ENCODE measurements at regions not wholly inside any gene's neighbourhood (a gene's known extent, or its start where the extent isn't known, plus 50 kb on each side); places are given as distances from the start of the nearest gene placed in this dataset.

- H3K4me1 Mint-ChIP-seq = no peaks in the 10 kb centered on the region
- ATAC-seq (no peak), DNase-seq (no peak)
- H3K27me3 Mint-ChIP-seq = no peaks in the 10 kb centered on the region
- no peak overlapping the region for H3K27ac Mint-ChIP-seq
- H3K4me3 Mint-ChIP-seq = no peak overlapping the region
- no peaks in the 10 kb centered on the region for H3K36me3 Mint-ChIP-seq (ENCODE audit: low read depth)
- peaks cover 2% of the 10 kb centered on the region for H3K9me3 ChIP-seq (ENCODE audit: control insufficient read depth, low read length, poor library complexity, severe bottlenecking)
Measured at GRCh38 chr3:117695321-117695720, 985.7 kb downstream of the TUSC7 start.

- Mint-ChIP-seq H3K36me3 (ENCODE audit: low read depth) (no peaks in the 10 kb centered on the region), H3K4me3 (no peak overlapping the region), H3K4me1 (no peaks in the 10 kb centered on the region), H3K27ac (no peak overlapping the region), H3K27me3 (no peaks in the 10 kb centered on the region)
- H3K9me3 ChIP-seq (ENCODE audit: control insufficient read depth, low read length, poor library complexity, severe bottlenecking) = peaks cover under 1% of the 10 kb centered on the region
- ATAC-seq (no peak), DNase-seq (no peak)
Measured at GRCh38 chr3:117695871-117696645, 986.5 kb downstream of the TUSC7 start.

DNA sequence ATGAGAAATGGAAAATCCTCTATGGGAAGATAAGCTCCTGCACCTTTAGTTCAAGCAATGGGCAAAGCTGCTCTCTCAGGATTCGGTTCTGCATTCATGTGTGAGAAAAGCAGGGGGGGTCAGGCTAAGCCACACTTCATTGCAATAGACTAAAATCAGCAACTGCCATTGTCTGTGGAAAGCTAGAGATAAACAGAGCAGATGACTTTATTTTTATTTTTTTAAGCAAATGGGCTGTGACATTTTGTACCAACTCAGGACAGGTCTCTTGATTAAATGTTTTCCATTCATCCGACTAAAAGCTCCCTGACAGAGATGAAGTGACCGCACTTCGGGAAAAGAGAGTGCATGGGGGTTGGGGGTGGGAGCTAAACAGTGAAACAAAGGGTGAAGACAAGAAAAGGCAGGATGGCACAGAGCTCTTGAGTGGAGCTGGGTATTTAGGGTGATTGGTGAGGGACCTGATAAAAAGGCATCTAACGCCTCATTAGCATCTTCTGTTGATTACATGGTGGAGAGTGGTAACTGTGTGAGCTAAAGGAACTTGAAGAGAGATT is 987.4 kb downstream of the TUSC7 start:
- no peak overlapping the region for H3K4me3 Mint-ChIP-seq
- no peaks in the 10 kb centered on the region for H3K36me3 Mint-ChIP-seq (ENCODE audit: low read depth)
- H3K9me3 ChIP-seq (ENCODE audit: control insufficient read depth, low read length, poor library complexity, severe bottlenecking) = no peaks in the 10 kb centered on the region
- DNase-seq (no peak), ATAC-seq (no peak)
- no peak overlapping the region for H3K27ac Mint-ChIP-seq
- no peaks in the 10 kb centered on the region for H3K27me3 Mint-ChIP-seq
- no peaks in the 10 kb centered on the region for H3K4me1 Mint-ChIP-seq

GRCh38 chr3:117699058-117699457 is 989.5 kb downstream of the TUSC7 start:
- Mint-ChIP-seq H3K4me1 (no peaks in the 10 kb centered on the region), H3K4me3 (no peak overlapping the region), H3K36me3 (ENCODE audit: low read depth) (no peaks in the 10 kb centered on the region), H3K27ac (no peak overlapping the region), H3K27me3 (no peaks in the 10 kb centered on the region)
- DNase-seq (no peak), ATAC-seq (no peak)
- no peaks in the 10 kb centered on the region for H3K9me3 ChIP-seq (ENCODE audit: control insufficient read depth, low read length, poor library complexity, severe bottlenecking)

- no peak for ATAC-seq
- H3K36me3 Mint-ChIP-seq (ENCODE audit: low read depth) = no peaks in the 10 kb centered on the region
- no peak for DNase-seq
- H3K4me1 Mint-ChIP-seq = no peaks in the 10 kb centered on the region
- no peaks in the 10 kb centered on the region for H3K9me3 ChIP-seq (ENCODE audit: control insufficient read depth, low read length, poor library complexity, severe bottlenecking)
- H3K4me3 Mint-ChIP-seq = no peak overlapping the region
- H3K27ac Mint-ChIP-seq = no peak overlapping the region
- H3K27me3 Mint-ChIP-seq = no peaks in the 10 kb centered on the region
Measured at GRCh38 chr3:117700573-117701360, 991.2 kb downstream of the TUSC7 start.

- ATAC-seq (no peak), DNase-seq (no peak)
- Mint-ChIP-seq H3K27ac (no peak overlapping the region), H3K36me3 (ENCODE audit: low read depth) (no peaks in the 10 kb centered on the region), H3K4me1 (no peaks in the 10 kb centered on the region), H3K27me3 (no peaks in the 10 kb centered on the region), H3K4me3 (no peak overlapping the region)
- no peaks in the 10 kb centered on the region for H3K9me3 ChIP-seq (ENCODE audit: control insufficient read depth, low read length, poor library complexity, severe bottlenecking)
Measured at GRCh38 chr3:117705011-117705410, 995.4 kb downstream of the TUSC7 start.

DNA sequence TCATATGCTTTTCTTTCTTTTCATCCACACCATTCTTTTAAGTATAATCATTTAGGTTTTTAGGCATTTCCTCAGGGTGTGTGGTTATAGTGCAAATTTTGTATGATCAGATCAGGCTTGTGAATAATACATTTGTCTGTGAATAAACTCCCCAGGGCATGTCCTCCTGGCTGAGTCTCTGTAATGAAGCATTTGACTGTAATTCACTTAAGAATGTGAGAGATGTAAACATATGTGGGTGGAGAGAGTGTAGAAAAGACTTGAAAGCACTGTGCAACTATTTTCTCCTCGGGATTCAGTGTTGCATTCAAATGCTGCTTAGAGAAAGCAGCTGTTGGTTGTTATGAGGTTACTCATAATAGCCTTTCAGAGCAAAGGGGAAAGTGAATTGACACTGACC is 996.5 kb downstream of the TUSC7 start:
- Mint-ChIP-seq H3K4me3 (no peak overlapping the region), H3K36me3 (ENCODE audit: low read depth) (no peaks in the 10 kb centered on the region), H3K27me3 (no peaks in the 10 kb centered on the region), H3K27ac (no peak overlapping the region), H3K4me1 (no peaks in the 10 kb centered on the region)
- no peak for DNase-seq
- ATAC-seq = no peak
- no peaks in the 10 kb centered on the region for H3K9me3 ChIP-seq (ENCODE audit: control insufficient read depth, low read length, poor library complexity, severe bottlenecking)

- Mint-ChIP-seq H3K27ac (no peak overlapping the region), H3K4me1 (no peaks in the 10 kb centered on the region), H3K36me3 (ENCODE audit: low read depth) (no peaks in the 10 kb centered on the region), H3K4me3 (no peak overlapping the region), H3K27me3 (no peaks in the 10 kb centered on the region)
- no peak for ATAC-seq
- DNase-seq = no peak
- H3K9me3 ChIP-seq (ENCODE audit: control insufficient read depth, low read length, poor library complexity, severe bottlenecking) = no peaks in the 10 kb centered on the region
Measured at GRCh38 chr3:117706756-117707155, 997.2 kb downstream of the TUSC7 start.

GRCh38 chr3:117708601-117709000 is 999.0 kb downstream of the TUSC7 start:
- Mint-ChIP-seq H3K4me1 (no peaks in the 10 kb centered on the region), H3K27me3 (no peaks in the 10 kb centered on the region), H3K4me3 (no peak overlapping the region), H3K36me3 (ENCODE audit: low read depth) (no peaks in the 10 kb centered on the region), H3K27ac (no peak overlapping the region)
- no peak for DNase-seq
- no peak for ATAC-seq
- H3K9me3 ChIP-seq (ENCODE audit: control insufficient read depth, low read length, poor library complexity, severe bottlenecking) = no peaks in the 10 kb centered on the region

DNA sequence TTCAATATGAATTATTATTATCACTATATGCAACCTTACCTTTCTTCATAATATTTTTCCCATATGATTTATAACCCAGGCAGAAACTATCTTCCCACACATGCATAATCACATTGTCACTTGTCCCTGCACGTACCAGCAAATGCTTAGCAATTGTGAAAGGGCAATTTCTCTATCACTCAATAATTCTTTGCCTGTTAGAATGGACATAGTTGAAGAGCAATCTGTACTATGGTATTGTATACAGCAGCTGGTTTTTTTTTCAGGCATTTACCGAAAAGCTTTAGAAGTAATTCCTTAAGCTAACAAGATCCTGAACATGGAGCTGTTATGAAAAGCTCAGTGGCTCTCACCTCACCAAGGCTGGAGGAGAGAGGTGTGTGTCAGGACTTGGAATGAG is 999.5 kb downstream of the TUSC7 start:
- ATAC-seq (no peak), DNase-seq (no peak)
- no peaks in the 10 kb centered on the region for H3K4me1 Mint-ChIP-seq
- no peaks in the 10 kb centered on the region for H3K9me3 ChIP-seq (ENCODE audit: control insufficient read depth, low read length, poor library complexity, severe bottlenecking)
- no peaks in the 10 kb centered on the region for H3K27me3 Mint-ChIP-seq
- no peak overlapping the region for H3K27ac Mint-ChIP-seq
- no peak overlapping the region for H3K4me3 Mint-ChIP-seq
- H3K36me3 Mint-ChIP-seq (ENCODE audit: low read depth) = no peaks in the 10 kb centered on the region

DNA sequence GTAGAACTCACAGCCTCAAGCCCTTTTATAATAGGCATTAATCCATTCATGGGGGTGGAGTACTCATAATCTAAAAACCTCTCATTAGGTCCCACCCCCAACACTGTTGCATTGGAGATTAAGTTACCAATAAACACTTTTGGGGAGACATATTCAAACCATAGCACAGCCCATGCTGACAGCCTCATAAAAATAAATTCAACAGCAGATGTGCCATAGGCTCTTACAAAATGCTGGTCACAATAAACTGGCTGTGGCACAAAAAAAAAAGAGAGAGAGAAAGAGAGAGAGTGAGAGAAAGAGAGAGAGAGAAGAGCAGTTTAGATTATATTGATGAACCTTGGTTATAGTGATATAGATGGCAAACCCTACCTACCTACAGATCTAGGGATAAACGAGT is 1000.9 kb downstream of the TUSC7 start:
- H3K9me3 ChIP-seq (ENCODE audit: control insufficient read depth, low read length, poor library complexity, severe bottlenecking) = no peaks in the 10 kb centered on the region
- no peak for DNase-seq
- Mint-ChIP-seq H3K4me1 (no peaks in the 10 kb centered on the region), H3K4me3 (no peak overlapping the region), H3K36me3 (ENCODE audit: low read depth) (no peaks in the 10 kb centered on the region), H3K27me3 (no peaks in the 10 kb centered on the region), H3K27ac (no peak overlapping the region)
- ATAC-seq = no peak

DNA sequence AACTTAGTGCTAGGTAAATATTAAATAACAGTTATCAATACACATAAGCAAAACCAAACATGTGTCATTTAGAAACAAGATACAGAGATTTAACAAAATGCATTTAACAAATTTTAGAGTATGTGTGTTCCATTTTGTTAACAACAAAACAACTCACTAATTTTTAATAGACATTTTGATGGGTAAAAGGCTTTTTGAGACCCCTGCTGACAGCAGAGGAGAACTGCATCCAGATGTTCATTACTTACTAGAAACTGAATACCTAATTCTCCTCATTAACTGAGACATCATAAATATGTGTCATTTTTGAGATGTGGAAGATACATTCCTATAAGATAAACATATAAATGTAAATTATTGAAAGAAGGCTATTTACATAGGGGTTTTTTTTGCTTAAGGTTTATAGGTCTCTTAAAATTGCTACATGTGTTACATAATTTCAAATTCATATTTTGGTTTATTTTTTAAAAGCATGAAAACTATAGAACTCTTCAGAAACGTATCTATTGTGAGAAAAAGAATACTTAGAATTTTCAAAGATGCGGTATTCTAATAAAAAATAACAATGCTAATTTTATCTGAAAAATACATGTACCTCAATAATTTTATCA is 1009.8 kb downstream of the TUSC7 start:
- H3K9me3 ChIP-seq (ENCODE audit: control insufficient read depth, low read length, poor library complexity, severe bottlenecking) = no peaks in the 10 kb centered on the region
- no peaks in the 10 kb centered on the region for H3K27me3 Mint-ChIP-seq
- H3K4me3 Mint-ChIP-seq = no peak overlapping the region
- DNase-seq (no peak), ATAC-seq (no peak)
- H3K27ac Mint-ChIP-seq = no peak overlapping the region
- H3K4me1 Mint-ChIP-seq = no peaks in the 10 kb centered on the region
- no peaks in the 10 kb centered on the region for H3K36me3 Mint-ChIP-seq (ENCODE audit: low read depth)

DNA sequence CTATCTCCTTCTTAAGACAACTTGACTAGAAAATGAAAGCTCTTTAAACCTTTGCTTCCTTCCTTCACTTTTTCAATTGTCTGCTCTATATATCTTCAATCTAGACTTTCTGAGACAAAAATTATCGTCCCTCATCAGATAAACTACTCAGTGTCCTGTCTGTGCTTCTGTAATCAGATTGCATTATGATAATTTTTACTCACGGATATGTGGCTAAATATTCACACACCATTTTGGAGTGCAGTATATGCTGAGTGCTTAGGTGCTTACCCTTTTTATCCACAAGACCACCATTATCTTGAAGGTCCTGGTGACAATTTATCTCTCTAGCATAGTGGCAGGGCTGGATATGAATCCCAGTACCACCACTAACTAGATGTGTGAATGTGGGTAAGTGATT is 1012.3 kb downstream of the TUSC7 start:
- ATAC-seq (no peak), DNase-seq (no peak)
- Mint-ChIP-seq H3K4me1 (no peaks in the 10 kb centered on the region), H3K4me3 (no peak overlapping the region), H3K36me3 (ENCODE audit: low read depth) (no peaks in the 10 kb centered on the region), H3K27ac (no peak overlapping the region), H3K27me3 (no peaks in the 10 kb centered on the region)
- H3K9me3 ChIP-seq (ENCODE audit: control insufficient read depth, low read length, poor library complexity, severe bottlenecking) = no peaks in the 10 kb centered on the region
